Ishikawa (cell line): ENCODE measurements at regions not wholly inside any gene's neighbourhood (a gene's known extent, or its start where the extent isn't known, plus 50 kb on each side); places are given as distances from the start of the nearest gene placed in this dataset.

Experiments
- CEBPB ChIP-seq: IDR thresholded peaks from 2 replicates; pipeline ENCODE4 v1.6.1; 2012
- CREB1 ChIP-seq: IDR thresholded peaks from 2 replicates; pipeline ENCODE4 v1.6.1; 2012; ENCODE audit warnings: low read depth
- EGR1 ChIP-seq: IDR thresholded peaks from 2 replicates; pipeline ENCODE4 v1.6.1; 2012
- EP300 ChIP-seq: IDR thresholded peaks from 2 replicates; pipeline ENCODE4 v1.6.1; 2012; ENCODE audit warnings: borderline replicate concordance
- FOXM1 ChIP-seq: IDR thresholded peaks from 2 replicates; pipeline ENCODE4 v1.6.1; 2012; ENCODE audit warnings: low read depth, borderline replicate concordance
- NFIC ChIP-seq: IDR thresholded peaks from 2 replicates; pipeline ENCODE4 v1.6.1; 2012
- RAD21 ChIP-seq: IDR thresholded peaks from 2 replicates; pipeline ENCODE4 v1.6.1; 2012; ENCODE audit warnings: low read depth
- TAF1 ChIP-seq: IDR thresholded peaks from 2 replicates; pipeline ENCODE4 v1.6.1; 2012; ENCODE audit warnings: low read depth, mild to moderate bottlenecking
- TEAD4 ChIP-seq: IDR thresholded peaks from 2 replicates; pipeline ENCODE4 v1.6.1; 2012
- YY1 ChIP-seq: IDR thresholded peaks from 2 replicates; pipeline ENCODE4 v1.6.1; 2012; ENCODE audit warnings: low read depth
- ZBTB7A ChIP-seq: IDR thresholded peaks from 2 replicates; pipeline ENCODE4 v1.6.1; 2012; ENCODE audit warnings: low read depth
- TF ChIP-seq, protein P1 (sequence below): IDR thresholded peaks from 2 replicates; pipeline ENCODE4 v1.6.1; 2012; ENCODE audit warnings: low read depth, mild to moderate bottlenecking
- TF ChIP-seq, protein P2 (sequence below): IDR thresholded peaks from 2 replicates; pipeline ENCODE4 v1.6.1; 2012

DNA sequence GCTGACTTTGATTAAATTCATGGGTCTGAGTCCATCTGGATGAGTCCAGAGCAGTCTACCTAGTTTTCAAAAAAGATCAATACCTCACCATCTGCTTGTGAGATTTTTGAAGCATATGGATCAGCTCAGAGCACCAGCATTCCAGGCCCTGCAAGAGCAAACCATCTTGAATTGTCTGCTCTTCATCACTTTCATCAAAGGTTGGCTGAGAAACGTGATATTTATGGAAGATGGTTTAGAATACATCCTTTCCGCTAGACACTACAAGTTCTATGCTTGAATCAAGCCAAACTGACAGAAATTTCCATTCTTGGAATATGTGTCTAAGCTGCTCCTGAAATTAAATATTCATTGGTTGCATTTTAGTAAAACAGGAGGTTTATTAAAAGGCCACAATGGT lies 190.3 kb downstream of the KCNRG start:
- TF ChIP-seq YY1 (no peak), EGR1 (no peak), CEBPB (no peak), TAF1 (no peak), EP300 (no peak), NFIC (no peak), CREB1 (no peak), ZBTB7A (no peak), RAD21 (no peak), FOXM1 (no peak), TEAD4 (no peak)
- TF ChIP-seq, protein P1, sequence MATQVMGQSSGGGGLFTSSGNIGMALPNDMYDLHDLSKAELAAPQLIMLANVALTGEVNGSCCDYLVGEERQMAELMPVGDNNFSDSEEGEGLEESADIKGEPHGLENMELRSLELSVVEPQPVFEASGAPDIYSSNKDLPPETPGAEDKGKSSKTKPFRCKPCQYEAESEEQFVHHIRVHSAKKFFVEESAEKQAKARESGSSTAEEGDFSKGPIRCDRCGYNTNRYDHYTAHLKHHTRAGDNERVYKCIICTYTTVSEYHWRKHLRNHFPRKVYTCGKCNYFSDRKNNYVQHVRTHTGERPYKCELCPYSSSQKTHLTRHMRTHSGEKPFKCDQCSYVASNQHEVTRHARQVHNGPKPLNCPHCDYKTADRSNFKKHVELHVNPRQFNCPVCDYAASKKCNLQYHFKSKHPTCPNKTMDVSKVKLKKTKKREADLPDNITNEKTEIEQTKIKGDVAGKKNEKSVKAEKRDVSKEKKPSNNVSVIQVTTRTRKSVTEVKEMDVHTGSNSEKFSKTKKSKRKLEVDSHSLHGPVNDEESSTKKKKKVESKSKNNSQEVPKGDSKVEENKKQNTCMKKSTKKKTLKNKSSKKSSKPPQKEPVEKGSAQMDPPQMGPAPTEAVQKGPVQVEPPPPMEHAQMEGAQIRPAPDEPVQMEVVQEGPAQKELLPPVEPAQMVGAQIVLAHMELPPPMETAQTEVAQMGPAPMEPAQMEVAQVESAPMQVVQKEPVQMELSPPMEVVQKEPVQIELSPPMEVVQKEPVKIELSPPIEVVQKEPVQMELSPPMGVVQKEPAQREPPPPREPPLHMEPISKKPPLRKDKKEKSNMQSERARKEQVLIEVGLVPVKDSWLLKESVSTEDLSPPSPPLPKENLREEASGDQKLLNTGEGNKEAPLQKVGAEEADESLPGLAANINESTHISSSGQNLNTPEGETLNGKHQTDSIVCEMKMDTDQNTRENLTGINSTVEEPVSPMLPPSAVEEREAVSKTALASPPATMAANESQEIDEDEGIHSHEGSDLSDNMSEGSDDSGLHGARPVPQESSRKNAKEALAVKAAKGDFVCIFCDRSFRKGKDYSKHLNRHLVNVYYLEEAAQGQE = no peak
- TF ChIP-seq, protein P2, sequence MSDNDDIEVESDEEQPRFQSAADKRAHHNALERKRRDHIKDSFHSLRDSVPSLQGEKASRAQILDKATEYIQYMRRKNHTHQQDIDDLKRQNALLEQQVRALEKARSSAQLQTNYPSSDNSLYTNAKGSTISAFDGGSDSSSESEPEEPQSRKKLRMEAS = no peak
